Smooth muscle cell (in vitro differentiated cells): ENCODE measurements at regions not wholly inside any gene's neighbourhood (a gene's known extent, or its start where the extent isn't known, plus 50 kb on each side); places are given as distances from the start of the nearest gene placed in this dataset.

ENCODE experiments used
- DNase-seq: peaks from one replicate; lab custom pipeline; 2025; ENCODE audit not compliant: unreplicated experiment; lab: John Stamatoyannopoulos, UW
- H2AFZ ChIP-seq: fragments of 200-600 bp; sonication (generic); 2 replicates; pipeline ENCODE4 v1.6.0; 2016; ENCODE audit warnings: antibody characterized with exemption, low read depth, mild to moderate bottlenecking
- H3F3A ChIP-seq: fragments of 200-600 bp; sonication (generic); 2 replicates; pipeline ENCODE4 v1.6.0; 2017; ENCODE audit warnings: antibody characterized with exemption, low read depth
- H3K27ac ChIP-seq: fragments of 200-600 bp; sonication (generic); 2 replicates; pipeline ENCODE4 v1.5.1; 2016; ENCODE audit warnings: low read depth, mild to moderate bottlenecking
- H3K27me3 ChIP-seq: fragments of 200-600 bp; sonication (generic); 2 replicates; pipeline ENCODE4 v1.6.1; 2016; ENCODE audit warnings: low read depth, mild to moderate bottlenecking
- H3K36me3 ChIP-seq: fragments of 200-600 bp; sonication (generic); 2 replicates; pipeline ENCODE4 v1.5.1; 2016; ENCODE audit warnings: low read depth
- H3K4me1 ChIP-seq: fragments of 200-600 bp; sonication (generic); 2 replicates; pipeline ENCODE4 v1.5.1; 2016; ENCODE audit warnings: low read depth
- H3K4me2 ChIP-seq: fragments of 200-600 bp; sonication (generic); 2 replicates; pipeline ENCODE4 v1.6.0; 2016; ENCODE audit warnings: mild to moderate bottlenecking
- H3K4me3 ChIP-seq: fragments of 200-600 bp; sonication (generic); 2 replicates; pipeline ENCODE4 v1.5.1; 2016; ENCODE audit warnings: mild to moderate bottlenecking
- H3K79me2 ChIP-seq: fragments of 200-600 bp; sonication (generic); 2 replicates; pipeline ENCODE4 v1.6.0; 2016; ENCODE audit warnings: low read depth, mild to moderate bottlenecking
- H3K9ac ChIP-seq: fragments of 200-600 bp; sonication (generic); 2 replicates; pipeline ENCODE4 v1.6.0; 2016; ENCODE audit warnings: low read depth
- H3K9me3 ChIP-seq: fragments of 200-600 bp; sonication (generic); replicated peaks from 2 replicates; pipeline ENCODE4 v1.5.1; 2016; ENCODE audit warnings: low read depth
- H4K20me1 ChIP-seq: fragments of 200-600 bp; sonication (generic); 2 replicates; pipeline ENCODE4 v1.6.0; 2016; ENCODE audit warnings: low read depth
- CTCF ChIP-seq: fragments of 200-600 bp; sonication (generic); IDR thresholded peaks from 2 replicates; pipeline ENCODE4 v1.5.1; 2017; ENCODE audit warnings: borderline replicate concordance, mild to moderate bottlenecking, antibody characterized with exemption; ENCODE audit not compliant: insufficient read depth, poor library complexity, severe bottlenecking
- WGBS: methylation state at CpG from one replicate; pipeline ENCODE4 v1.1.7; 2016; ENCODE audit warnings: low lambda C conversion rate; 5-methylcytosine and 5-hydroxymethylcytosine counted together

GRCh38 chr15:70159001-70159712 lies 61.4 kb upstream of the TLE3 start:
- H2AFZ ChIP-seq = no peak overlapping the region
- no peak for DNase-seq
- no peaks in the 10 kb centered on the region for H3K36me3 ChIP-seq
- H3K9me3 ChIP-seq = no peaks in the 10 kb centered on the region
- H3K4me2 ChIP-seq = no peak overlapping the region
- H3K4me1 ChIP-seq = peaks cover 15% of the 10 kb centered on the region
- H4K20me1 ChIP-seq = no peaks in the 10 kb centered on the region
- no peaks in the 10 kb centered on the region for H3K79me2 ChIP-seq
- TF ChIP-seq CTCF = no peak
- H3K27me3 ChIP-seq = no peaks in the 10 kb centered on the region
- peaks cover 18% of the 10 kb centered on the region for H3F3A ChIP-seq
- no peak overlapping the region for H3K9ac ChIP-seq
- H3K27ac ChIP-seq = no peak overlapping the region
- 82% methylated on average over 8 of the region's 9 CpGs for WGBS
- no peak overlapping the region for H3K4me3 ChIP-seq

DNA sequence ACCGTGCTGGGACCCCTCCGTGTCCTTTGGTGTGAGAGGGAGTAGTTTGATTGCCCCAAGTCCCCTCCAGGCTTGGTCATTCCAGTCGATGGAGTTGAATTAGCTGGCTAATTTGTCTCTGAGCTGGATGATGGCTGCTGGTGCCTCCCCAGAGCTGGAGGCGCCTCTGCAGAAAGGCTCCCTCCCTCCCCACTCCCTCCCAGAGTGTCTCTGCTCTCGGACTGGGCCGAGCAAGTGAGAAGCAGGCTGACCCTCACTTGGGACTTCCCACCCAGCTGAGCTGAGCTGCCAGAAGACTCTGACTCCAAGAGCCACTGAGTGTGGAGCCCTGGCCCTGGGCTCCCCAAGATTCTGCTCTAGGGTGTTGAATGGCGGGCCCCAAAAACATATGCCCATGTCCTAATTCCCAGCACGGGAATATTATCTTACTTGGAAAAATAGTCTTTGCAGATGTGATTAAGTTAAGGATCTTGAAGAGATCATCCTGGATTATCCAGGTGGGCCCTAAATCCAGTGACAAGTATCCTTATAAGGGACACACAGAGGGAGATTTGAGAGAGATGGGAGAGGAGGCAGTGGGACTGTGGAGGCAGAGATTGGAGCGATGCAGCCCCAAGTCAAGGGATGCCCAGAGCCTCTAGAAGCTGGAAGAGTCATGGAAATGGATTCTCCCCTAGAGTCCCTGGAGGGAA lies 60.7 kb upstream of the TLE3 start:
- Histone ChIP-seq H3K4me2 (no peak overlapping the region), H3K9me3 (no peaks in the 10 kb centered on the region), H2AFZ (no peak overlapping the region), H3K4me1 (peaks cover 18% of the 10 kb centered on the region), H3K4me3 (no peak overlapping the region), H3K79me2 (no peaks in the 10 kb centered on the region), H3F3A (peaks cover 25% of the 10 kb centered on the region), H3K27ac (no peak overlapping the region), H3K36me3 (no peaks in the 10 kb centered on the region), H3K27me3 (no peaks in the 10 kb centered on the region), H4K20me1 (no peaks in the 10 kb centered on the region), H3K9ac (no peak overlapping the region)
- no peak for TF ChIP-seq CTCF
- 73% methylated on average over 9 of the region's 9 CpGs for WGBS
- DNase-seq = no peak

DNA sequence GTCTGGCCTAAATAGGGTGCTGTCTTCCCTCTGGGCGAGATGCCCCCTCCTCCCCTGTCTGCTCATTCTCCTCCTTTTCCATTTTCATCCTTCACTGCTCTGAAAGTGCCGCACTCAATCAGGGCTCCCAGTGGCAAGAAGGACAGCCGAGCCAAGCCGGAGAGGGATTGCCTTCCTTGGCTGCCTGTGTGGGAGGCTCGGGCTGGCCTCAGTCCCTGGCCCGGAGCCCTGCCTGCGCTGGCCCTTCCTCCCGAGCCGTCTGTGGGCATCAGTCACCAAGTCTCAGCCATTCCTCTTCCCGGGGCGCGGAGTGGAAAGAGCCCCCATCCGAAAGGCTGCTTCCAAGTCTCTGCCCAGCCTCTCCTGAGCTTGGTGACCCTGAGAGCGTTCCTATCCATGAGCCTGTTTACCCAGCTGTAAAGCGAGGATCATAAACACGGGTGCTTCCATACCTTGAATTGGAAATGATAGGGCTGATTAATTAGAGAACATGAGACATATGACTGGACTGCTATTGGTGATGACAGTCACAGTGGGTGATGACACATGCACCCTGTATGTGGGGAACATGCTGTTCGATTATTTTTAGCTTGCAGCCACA lies 59.1 kb upstream of the TLE3 start:
- Histone ChIP-seq H3K9ac (no peak overlapping the region), H3K4me2 (peak overlapping the region; percentile 43), H3K36me3 (no peaks in the 10 kb centered on the region), H3K27me3 (no peaks in the 10 kb centered on the region), H3K4me1 (peaks cover 18% of the 10 kb centered on the region), H3K4me3 (no peak overlapping the region), H3F3A (peaks cover 33% of the 10 kb centered on the region), H3K27ac (peak overlapping the region; percentile 21), H3K9me3 (no peaks in the 10 kb centered on the region), H4K20me1 (no peaks in the 10 kb centered on the region), H3K79me2 (no peaks in the 10 kb centered on the region), H2AFZ (no peak overlapping the region)
- TF ChIP-seq CTCF = no peak
- DNase-seq = no peak
- 66% methylated on average over 17 of the region's 17 CpGs for WGBS
